Activated T-cell treated with anti-CD3 and anti-CD28 coated beads, Interleukin-2, amount 50 U/mL, for 1 hour (primary cell): ENCODE measurements at regions not wholly inside any gene's neighbourhood (a gene's known extent, or its start where the extent isn't known, plus 50 kb on each side); places are given as distances from the start of the nearest gene placed in this dataset.

ENCODE experiments used
- DNase-seq: peaks from one replicate; pipeline ENCODE4 v3.0.0-alpha.2; 2020

DNA sequence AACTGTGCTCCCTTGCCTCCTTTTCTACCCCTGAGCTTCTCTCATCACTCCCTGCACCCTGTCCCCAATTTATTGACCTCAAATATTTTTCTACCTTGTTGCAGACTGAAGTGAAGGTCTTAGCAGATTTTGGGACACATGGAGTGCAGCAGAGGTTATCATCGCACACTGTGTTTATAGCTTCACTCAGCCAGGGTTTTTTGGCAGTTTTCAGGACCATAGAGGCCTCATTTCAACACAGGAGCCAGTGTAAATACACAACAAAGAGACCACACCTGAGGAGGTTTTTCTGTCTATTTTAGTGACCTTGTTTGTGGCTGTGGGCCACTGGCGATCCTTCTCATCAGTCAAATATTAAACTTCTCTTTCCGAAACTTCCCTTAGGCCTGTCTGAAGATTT lies 457.1 kb downstream of the SPRY1 start:
- no peak for DNase-seq

DNA sequence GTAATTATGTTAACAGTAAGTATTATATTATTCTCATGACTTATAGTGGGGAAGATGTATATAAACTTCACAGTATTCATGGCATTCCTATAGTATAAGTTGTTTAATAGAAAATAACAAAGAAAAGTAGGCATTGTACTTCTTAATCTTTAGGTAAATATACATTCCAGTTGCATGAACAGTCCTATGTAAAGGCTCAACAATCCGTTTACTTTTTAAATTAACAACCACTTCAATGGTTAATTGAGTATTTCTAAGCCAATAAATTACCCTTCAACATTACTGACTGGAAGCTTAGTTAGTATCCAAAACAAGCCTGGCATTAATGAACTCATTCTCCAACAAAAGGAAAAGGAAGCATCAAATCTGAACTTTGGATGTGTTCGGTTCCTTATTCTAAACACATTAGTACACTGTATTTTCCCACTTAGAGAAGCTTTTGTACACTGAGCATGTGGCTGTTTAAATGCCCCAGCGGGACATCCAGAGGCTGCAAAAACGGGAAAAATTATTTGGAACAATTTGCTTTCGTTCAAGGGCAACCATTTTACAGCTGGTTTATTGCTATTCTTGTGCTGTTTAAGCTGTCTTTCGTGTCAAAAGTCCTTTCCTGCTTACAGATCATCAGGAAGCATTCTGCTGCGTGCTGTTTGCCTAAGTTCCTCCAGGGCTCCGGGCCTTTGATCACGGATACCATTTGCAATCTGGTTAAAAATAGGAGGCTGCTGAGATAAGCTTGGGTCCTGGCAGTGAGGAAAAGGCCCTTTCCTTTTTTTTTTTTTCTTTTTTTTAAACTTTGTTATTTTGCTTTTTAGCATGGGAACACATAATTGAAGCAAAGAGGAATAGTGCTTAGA lies 460.3 kb downstream of the SPRY1 start:
- no peak for DNase-seq

GRCh38 chr4:123858465-123858864 lies 461.9 kb downstream of the SPRY1 start:
- DNase-seq = no peak

DNA sequence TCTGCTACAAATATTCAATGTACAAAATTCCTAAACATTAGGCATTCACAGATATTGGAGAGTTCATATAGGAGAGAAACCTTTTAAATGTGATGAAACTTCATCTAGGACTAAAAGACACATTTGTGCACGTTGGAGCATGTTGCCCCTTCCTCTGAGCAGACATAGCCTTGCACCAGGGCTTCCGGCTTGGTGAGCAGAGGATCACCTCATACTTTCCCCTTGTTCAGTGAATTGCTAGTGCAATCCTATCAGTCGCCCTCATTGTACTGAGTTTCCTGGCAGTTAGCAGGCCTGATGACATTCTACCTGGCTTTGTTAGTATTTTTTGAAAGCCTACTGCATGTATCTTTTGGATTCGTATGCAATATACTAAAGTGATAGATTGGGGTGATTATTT lies 466.2 kb downstream of the SPRY1 start:
- DNase-seq = no peak

DNA sequence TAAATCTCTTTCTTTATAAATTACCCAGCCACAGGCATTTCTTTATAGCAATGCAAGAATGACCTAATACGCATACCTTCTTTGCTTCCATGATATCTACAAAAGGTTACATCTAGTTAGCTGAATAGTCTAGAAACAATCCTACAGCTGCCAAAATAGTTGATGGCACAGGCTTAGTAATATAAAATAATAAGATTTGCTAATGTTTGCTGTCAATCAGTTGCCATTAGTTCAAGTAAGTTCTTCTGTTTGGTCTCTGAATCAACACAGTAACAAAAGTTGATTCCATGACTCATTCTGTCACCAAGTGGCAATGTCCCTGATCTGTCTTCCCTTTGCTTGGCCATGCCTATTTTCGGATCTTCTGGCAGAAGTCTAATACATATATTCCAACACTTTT lies 470.2 kb downstream of the SPRY1 start:
- no peak for DNase-seq

- DNase-seq = no peak
These were observed 471.5 kb downstream of the SPRY1 start for GRCh38 chr4:123867910-123868587.

DNA sequence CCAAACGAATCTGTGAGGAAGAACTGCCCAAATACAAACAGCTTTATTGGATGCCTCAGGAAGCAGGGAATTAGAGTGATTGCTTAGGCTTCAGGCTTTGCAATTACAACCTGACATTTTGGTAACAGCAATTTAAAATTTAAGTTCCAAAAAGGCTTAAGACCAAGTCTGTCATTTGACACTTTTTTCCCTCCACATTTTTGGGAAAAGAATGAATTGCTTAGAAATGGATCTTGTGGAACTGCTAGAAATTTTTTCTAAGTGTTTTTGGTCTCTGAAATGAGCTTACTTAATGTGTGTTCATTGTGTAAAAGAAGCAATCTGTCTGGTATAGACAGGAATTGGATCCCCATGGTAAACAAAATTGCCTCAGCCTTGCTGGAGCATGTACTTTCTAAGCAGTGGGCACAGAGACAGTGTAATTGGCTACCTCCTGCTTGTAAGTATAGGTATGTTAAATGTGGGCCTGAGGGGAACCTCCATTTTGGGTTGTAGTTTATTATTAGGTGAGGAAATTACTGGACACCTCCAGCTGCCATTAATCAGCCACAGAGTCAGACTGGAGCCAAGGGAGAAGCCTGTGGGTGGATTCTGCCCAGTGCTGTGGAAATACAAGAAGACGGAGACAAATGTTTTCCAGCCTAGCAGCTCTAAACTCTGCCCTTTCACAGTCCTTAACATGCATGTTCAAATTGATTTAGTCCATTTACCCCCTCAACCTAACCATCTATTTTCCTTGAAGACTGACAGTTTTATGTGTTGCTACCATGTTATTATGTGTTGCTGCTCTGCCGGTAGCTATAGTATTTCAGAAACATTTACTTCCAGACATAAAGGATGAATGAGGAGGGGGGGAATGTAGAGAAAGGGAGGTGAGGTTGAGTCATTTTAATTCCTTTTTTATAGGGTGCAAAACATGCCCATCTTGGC lies 473.0 kb downstream of the SPRY1 start:
- no peak for DNase-seq

DNA sequence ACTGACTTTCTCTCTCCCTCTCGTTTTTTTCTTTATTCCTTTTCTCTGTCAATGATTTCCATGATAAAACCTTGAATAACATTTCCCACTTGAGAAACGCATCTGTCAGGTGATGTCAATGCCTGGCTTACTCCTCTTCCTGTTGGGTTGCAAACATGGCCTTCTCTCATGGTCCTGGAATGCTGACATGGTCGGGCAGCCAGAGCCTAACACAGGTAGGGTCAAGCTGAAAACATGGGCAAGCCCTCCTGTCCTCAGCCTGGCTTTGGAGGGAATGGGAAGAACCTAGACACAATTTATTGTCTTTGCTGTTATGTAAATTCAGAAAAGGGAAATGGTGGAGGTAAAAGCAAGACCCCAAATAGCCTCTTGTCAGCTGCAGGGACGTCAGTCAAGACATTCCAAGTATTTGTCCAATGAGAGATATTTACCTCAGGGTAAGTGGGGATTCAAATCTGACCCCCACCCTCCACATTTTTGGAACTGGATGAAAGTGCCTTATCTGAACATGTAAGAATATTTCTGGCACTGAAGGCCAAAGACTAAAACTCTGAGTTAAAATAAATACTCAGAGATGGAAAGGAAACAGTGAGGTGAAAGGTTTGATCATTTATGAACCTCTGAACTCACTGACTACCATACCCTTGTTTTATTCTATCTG lies 473.8 kb downstream of the SPRY1 start:
- DNase-seq = no peak

GRCh38 chr4:123871341-123871740 lies 474.7 kb downstream of the SPRY1 start:
- no peak for DNase-seq

DNA sequence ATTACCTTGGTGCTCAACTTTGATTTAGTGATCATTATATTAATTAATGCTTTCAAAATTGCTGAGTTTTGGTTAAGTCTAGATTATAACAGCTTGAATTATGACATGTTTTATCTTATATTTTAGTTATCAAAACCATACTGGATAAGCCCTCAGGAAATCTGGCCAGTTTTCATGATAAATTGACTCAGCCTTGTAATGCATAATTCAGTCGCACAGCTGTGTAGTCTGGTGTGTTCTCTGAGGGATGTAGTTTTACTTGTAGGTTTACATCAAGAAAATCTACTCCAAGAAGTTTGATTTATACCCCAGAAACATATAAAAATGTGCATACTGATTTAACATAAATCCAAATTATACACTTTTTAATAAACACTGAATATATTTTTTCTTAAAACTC lies 477.5 kb downstream of the SPRY1 start:
- DNase-seq = no peak

DNA sequence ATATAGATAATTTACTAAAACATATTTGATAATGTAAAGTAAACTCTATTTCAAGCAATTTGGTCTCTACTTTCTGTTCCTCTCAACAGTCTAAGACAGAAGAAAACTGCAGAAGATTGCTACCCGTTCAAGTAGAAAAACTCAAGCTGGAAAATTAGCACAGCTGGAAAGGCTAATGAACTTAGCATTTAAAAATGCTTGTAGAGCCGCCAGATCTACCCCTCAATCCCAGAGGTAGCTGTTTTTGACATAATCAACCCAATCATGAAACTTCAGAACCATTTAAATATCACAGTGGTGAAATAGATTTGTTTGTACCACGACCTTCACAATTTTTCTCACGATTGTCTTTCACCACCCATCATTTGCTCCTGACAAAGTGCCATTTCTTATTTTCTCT lies 479.5 kb downstream of the SPRY1 start:
- no peak for DNase-seq

DNA sequence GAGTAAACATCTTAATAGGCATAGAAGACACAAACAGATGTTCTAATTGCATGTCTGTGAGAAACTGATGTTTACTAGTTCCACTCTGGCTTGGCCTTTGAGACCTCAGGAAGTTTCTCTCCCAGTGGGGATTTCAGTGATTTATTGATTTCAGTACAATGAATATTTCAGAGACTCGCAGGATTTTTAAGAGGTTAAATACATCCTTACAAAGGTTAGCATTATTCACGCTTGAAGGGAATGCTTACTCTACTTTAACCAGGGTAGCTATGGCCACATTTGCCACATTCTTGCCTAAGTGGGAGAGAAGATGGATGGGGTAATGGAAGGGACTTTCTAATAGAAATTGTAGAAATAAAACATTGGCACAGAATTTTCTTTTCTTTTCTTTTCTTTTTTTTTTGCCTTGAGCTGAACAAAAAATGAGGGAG lies 480.1 kb downstream of the SPRY1 start:
- DNase-seq = no peak

GRCh38 chr4:123877551-123877950 lies 481.0 kb downstream of the SPRY1 start:
- DNase-seq = no peak

DNA sequence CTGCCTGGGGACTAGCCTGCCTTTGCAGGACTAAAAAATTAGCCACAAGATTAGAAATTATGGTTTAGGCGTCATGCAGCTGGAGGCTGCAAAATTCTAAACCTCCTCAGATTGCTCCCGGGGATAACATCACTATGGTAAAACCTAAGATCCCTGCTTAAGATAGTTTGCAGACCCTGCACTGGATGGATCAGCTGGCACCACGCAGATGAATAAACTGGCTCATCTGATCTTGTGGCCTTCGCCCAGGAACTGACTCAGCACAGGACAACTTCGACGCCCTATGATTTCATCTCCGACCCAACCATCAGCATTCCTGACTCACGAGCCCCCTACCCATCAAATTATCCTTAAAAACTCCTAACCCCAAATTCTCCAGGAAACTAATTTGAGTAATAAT lies 482.4 kb downstream of the SPRY1 start:
- no peak for DNase-seq

GRCh38 chr4:123880631-123881030 lies 484.0 kb downstream of the SPRY1 start:
- no peak for DNase-seq

- no peak for DNase-seq
These were observed 488.3 kb downstream of the SPRY1 start for GRCh38 chr4:123884922-123885321.

DNA sequence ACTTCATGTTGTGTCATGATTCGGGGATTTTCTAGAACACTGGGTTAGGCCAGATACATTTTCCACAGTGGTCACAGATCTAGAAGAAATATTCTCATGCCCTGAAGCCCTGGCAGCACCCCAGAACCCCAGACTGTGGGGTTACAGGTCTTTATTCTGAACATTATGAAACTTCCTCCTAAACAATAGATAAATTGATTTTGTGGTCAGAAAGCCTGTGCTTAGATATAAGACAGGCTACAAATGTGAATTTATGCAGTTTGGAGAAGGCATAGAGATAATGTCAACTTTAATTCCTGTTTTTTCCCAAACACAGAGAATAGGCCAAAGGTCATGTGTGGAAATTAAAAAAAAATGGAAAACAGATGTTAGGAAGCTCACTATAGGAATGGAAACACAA lies 492.9 kb downstream of the SPRY1 start:
- no peak for DNase-seq

DNA sequence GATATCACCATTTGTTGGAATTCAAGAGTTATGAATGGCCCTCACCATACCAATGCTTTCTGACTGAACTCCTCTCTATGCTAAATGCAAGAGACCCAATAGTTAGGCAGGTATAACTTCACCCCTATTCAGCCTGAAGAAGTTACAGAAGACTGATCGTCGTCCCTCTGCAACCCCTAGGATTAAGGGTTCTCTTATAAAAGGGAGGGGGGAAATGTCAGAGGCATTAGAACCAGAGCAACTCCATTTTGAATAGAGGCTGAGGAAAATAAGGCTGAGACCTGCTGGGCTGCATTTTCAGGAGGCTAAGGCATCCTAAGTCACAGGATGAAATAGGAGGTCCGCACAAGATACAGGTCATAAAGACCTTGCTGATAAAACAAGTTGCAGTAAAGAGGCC lies 494.3 kb downstream of the SPRY1 start:
- DNase-seq = no peak

GRCh38 chr4:123891881-123892280 lies 495.3 kb downstream of the SPRY1 start:
- DNase-seq = no peak

DNA sequence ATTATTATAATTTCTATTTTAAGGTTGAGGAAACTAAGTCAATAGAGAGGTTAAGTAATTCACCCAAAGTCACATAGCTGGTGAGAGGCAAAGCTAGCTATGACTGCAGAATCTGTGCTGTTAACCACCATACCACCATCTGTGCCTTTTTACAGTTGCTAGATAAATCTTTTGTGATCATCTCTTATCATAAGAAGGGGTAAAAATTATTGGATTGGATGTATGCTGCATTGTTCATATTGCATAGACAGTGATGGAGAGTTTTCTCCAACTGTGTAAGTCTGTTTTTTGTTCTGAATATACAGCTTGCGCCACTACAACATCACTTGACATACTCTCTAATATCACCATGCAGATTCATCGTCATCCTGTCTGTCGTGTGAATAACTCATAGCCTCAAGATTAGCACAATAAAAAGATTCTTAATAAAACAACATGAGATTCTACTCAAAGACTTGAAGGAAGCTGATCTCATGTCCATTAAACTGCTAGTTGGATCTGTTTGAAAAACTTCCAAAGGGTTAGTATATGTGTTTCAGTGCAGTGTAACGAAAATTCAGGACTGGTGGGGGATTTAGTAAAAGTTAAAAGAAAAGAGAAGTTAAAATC lies 495.9 kb downstream of the SPRY1 start:
- no peak for DNase-seq

DNA sequence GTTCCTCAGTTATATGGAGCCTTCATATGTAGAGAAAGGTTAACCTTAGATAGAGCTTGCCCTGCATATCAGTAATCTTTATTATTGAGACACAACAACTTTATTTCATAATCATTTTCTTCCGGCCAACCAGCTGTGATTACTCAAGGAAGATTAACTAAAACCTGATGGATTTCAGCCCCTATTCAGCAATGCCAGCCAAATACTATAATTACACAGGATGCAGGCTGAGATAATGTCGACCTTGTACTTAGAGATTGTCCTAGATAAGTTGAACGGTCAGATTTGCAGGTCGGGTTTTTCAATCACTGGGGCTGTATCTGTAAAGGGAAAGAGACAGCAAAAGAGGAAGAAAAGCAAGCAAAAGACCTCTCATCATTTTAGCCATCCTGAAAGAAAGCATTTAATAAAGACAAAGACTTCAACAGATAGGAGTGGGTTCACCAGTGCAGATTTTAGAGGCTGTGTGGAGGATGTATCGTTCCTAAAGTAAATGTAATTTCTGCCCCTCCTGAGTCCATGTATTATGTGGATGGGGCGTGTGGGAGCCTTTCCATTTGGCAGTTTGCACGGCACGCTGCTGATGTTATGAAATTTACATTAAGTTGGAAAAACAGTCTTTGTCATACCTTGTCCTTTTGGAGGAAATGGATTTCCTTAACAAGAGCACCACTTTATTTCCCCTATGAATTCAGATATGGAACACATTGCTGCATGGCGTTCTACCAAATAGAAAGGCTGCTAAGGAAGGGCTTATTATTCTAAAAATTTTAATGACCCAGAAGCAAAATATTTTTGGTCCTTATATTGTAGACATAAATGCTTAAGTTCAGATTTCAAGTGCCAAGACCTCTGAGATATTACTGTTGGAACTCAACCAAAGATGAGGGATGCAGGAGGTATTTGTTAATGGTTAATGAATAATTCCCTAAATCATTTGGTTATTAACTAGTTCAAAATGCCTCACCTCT lies 496.7 kb downstream of the SPRY1 start:
- no peak for DNase-seq
